ENCODE measurements at regions not wholly inside any gene's neighbourhood (a gene's known extent, or its start where the extent isn't known, plus 50 kb on each side); places are given as distances from the start of the nearest gene placed in this dataset.

GRCh38 chr9:31608416-31608815 is 776.0 kb upstream of the ACO1 start:
- TF ChIP-seq, protein P1, sequence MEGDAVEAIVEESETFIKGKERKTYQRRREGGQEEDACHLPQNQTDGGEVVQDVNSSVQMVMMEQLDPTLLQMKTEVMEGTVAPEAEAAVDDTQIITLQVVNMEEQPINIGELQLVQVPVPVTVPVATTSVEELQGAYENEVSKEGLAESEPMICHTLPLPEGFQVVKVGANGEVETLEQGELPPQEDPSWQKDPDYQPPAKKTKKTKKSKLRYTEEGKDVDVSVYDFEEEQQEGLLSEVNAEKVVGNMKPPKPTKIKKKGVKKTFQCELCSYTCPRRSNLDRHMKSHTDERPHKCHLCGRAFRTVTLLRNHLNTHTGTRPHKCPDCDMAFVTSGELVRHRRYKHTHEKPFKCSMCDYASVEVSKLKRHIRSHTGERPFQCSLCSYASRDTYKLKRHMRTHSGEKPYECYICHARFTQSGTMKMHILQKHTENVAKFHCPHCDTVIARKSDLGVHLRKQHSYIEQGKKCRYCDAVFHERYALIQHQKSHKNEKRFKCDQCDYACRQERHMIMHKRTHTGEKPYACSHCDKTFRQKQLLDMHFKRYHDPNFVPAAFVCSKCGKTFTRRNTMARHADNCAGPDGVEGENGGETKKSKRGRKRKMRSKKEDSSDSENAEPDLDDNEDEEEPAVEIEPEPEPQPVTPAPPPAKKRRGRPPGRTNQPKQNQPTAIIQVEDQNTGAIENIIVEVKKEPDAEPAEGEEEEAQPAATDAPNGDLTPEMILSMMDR (IDR thresholded peaks at IDR 0.05; ENCODE audit: low read depth, low read length) = no peak
- no peak for TF ChIP-seq EZH2phosphoT487 (IDR thresholded peaks at IDR 0.05; ENCODE audit: low read depth)
